GM23338 (cell line): ENCODE measurements at regions not wholly inside any gene's neighbourhood (a gene's known extent, or its start where the extent isn't known, plus 50 kb on each side); places are given as distances from the start of the nearest gene placed in this dataset.

ENCODE experiments used
- ATAC-seq: fragments of 200-7000 bp; cut with Tn5 transposase; 3 replicates; pipeline ENCODE4 v1.9.1; 2020
- DNase-seq: peaks from one replicate; pipeline ENCODE4 v3.0.0-alpha.2; 2015; ENCODE audit warnings: low spot score
- H2AFZ ChIP-seq: fragments of 200-600 bp; sonication (generic); 2 replicates; pipeline ENCODE4 v1.8.0; 2016; ENCODE audit warnings: antibody characterized with exemption, mild to moderate bottlenecking, moderate library complexity
- H3F3A ChIP-seq: fragments of 200-600 bp; sonication (generic); replicated peaks from 2 replicates; pipeline ENCODE4 v1.8.0; 2017; ENCODE audit warnings: antibody characterized with exemption, mixed run types, low read depth
- H3K27ac ChIP-seq: fragments of 200-600 bp; sonication (generic); 2 replicates; pipeline ENCODE4 v1.6.1; 2016; ENCODE audit warnings: low read depth
- H3K27me3 ChIP-seq: fragments of 200-600 bp; sonication (generic); 2 replicates; pipeline ENCODE4 v1.8.0; 2016; ENCODE audit warnings: mild to moderate bottlenecking, mixed run types, moderate library complexity; ENCODE audit not compliant: insufficient read depth
- H3K36me3 ChIP-seq: fragments of 200-600 bp; sonication (generic); 2 replicates; pipeline ENCODE4 v1.8.0; 2016; ENCODE audit warnings: mild to moderate bottlenecking; ENCODE audit not compliant: insufficient read depth
- H3K4me1 ChIP-seq: fragments of 200-600 bp; sonication (generic); 2 replicates; pipeline ENCODE4 v1.8.0; 2016; ENCODE audit warnings: mild to moderate bottlenecking, moderate library complexity; ENCODE audit not compliant: insufficient read depth
- H3K4me2 ChIP-seq: fragments of 200-600 bp; sonication (generic); 2 replicates; pipeline ENCODE4 v1.7.1; 2017; ENCODE audit warnings: mixed run types
- H3K4me3 ChIP-seq: fragments of 200-600 bp; sonication (generic); 2 replicates; pipeline ENCODE4 v1.6.1; 2016; ENCODE audit warnings: mixed run types
- H3K79me2 ChIP-seq: fragments of 200-600 bp; sonication (generic); replicated peaks from 2 replicates; pipeline ENCODE4 v1.8.0; 2017; ENCODE audit warnings: mild to moderate bottlenecking; ENCODE audit not compliant: insufficient read depth
- H3K9me2 ChIP-seq: fragments of 200-600 bp; sonication (generic); 2 replicates; pipeline ENCODE4 v1.8.0; 2017; ENCODE audit not compliant: insufficient read depth
- H4K20me1 ChIP-seq: fragments of 200-600 bp; sonication (generic); replicated peaks from 2 replicates; pipeline ENCODE4 v1.8.0; 2017; ENCODE audit warnings: mild to moderate bottlenecking; ENCODE audit not compliant: insufficient read depth
- H3K27ac Mint-ChIP-seq: 2 replicates; pipeline ENCODE4 v1.8.0; 2020; ENCODE audit warnings: inconsistent platforms, mild to moderate bottlenecking, moderate library complexity, mixed read lengths
- H3K27me3 Mint-ChIP-seq: 3 replicates; pipeline ENCODE4 v1.8.0; 2022; ENCODE audit warnings: low read depth, mild to moderate bottlenecking, moderate library complexity, mixed read lengths, inconsistent platforms; ENCODE audit not compliant: insufficient read depth, poor library complexity
- H3K36me3 Mint-ChIP-seq: 3 replicates; pipeline ENCODE4 v1.8.0; 2021; ENCODE audit warnings: low read depth, mild to moderate bottlenecking, inconsistent platforms, moderate library complexity, mixed read lengths
- H3K4me1 Mint-ChIP-seq: 3 replicates; pipeline ENCODE4 v1.8.0; 2020; ENCODE audit warnings: mild to moderate bottlenecking, inconsistent platforms, mixed read lengths
- H3K4me3 Mint-ChIP-seq: 3 replicates; pipeline ENCODE4 v1.8.0; 2021; ENCODE audit warnings: moderate library complexity, mild to moderate bottlenecking, inconsistent platforms, mixed read lengths
- H3K9me3 Mint-ChIP-seq: 3 replicates; pipeline ENCODE4 v1.8.0; 2020; ENCODE audit warnings: moderate library complexity, mild to moderate bottlenecking, inconsistent platforms, mixed read lengths
- EZH2phosphoT487 ChIP-seq: fragments of 200-600 bp; sonication (generic); IDR thresholded peaks from one replicate; pipeline ENCODE4 v1.8.1; 2018; ENCODE audit warnings: antibody characterized with exemption; ENCODE audit not compliant: unreplicated experiment
- JUNB ChIP-seq: IDR thresholded peaks from one replicate; pipeline ENCODE4 v1.6.1; 2016; ENCODE audit warnings: antibody characterized with exemption; ENCODE audit not compliant: unreplicated experiment
- POLR2AphosphoS5 ChIP-seq: IDR thresholded peaks from 2 replicates; pipeline ENCODE4 v1.6.1; 2016; ENCODE audit warnings: antibody characterized with exemption, low read depth
- TF ChIP-seq, protein P1 (sequence below): fragments of 250-450 bp; sonication (Bioruptor Pico); IDR thresholded peaks from 2 replicates; pipeline ENCODE4 v1.5.0; 2020; ENCODE audit warnings: mild to moderate bottlenecking, moderate library complexity
- TF ChIP-seq, protein P2 (sequence below): IDR thresholded peaks from one replicate; pipeline ENCODE4 v1.6.1; 2018; ENCODE audit warnings: antibody characterized with exemption; ENCODE audit not compliant: unreplicated experiment
- TF ChIP-seq, protein P3 (sequence below), 2 experiments: fragments of 200-600 bp in 1 of 2; sonication (generic) in 1 of 2; conservative IDR thresholded peaks; 2 replicates each; pipeline versions ENCODE4 v1.5.1 to v1.6.1; 2016 to 2017; ENCODE audit warnings: antibody characterized with exemption in 2 of 2, low read depth in 2 of 2, mild to moderate bottlenecking in 2 of 2, moderate library complexity in 1 of 2

DNA sequence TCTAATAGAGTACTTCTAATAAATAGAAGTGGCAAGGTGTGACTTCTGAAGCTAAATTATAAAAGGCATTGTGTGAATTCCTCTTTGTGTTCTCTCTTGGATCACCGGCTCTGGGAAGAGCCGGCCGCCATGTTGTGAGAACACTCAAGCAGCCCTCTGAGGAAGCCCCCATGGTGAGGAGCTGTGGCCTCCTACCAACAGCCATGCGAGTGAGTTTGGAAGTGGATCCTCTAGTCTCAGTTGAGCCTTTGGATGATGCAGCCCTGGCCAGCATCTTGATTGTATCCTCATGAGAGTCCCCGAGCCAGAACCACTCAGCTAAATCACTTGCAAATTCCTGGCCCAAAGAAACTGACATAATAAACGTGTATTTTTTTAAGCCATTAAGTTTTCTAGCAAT, 94.5 kb upstream of the CARD11 start (continued):
- TF ChIP-seq, protein P1, sequence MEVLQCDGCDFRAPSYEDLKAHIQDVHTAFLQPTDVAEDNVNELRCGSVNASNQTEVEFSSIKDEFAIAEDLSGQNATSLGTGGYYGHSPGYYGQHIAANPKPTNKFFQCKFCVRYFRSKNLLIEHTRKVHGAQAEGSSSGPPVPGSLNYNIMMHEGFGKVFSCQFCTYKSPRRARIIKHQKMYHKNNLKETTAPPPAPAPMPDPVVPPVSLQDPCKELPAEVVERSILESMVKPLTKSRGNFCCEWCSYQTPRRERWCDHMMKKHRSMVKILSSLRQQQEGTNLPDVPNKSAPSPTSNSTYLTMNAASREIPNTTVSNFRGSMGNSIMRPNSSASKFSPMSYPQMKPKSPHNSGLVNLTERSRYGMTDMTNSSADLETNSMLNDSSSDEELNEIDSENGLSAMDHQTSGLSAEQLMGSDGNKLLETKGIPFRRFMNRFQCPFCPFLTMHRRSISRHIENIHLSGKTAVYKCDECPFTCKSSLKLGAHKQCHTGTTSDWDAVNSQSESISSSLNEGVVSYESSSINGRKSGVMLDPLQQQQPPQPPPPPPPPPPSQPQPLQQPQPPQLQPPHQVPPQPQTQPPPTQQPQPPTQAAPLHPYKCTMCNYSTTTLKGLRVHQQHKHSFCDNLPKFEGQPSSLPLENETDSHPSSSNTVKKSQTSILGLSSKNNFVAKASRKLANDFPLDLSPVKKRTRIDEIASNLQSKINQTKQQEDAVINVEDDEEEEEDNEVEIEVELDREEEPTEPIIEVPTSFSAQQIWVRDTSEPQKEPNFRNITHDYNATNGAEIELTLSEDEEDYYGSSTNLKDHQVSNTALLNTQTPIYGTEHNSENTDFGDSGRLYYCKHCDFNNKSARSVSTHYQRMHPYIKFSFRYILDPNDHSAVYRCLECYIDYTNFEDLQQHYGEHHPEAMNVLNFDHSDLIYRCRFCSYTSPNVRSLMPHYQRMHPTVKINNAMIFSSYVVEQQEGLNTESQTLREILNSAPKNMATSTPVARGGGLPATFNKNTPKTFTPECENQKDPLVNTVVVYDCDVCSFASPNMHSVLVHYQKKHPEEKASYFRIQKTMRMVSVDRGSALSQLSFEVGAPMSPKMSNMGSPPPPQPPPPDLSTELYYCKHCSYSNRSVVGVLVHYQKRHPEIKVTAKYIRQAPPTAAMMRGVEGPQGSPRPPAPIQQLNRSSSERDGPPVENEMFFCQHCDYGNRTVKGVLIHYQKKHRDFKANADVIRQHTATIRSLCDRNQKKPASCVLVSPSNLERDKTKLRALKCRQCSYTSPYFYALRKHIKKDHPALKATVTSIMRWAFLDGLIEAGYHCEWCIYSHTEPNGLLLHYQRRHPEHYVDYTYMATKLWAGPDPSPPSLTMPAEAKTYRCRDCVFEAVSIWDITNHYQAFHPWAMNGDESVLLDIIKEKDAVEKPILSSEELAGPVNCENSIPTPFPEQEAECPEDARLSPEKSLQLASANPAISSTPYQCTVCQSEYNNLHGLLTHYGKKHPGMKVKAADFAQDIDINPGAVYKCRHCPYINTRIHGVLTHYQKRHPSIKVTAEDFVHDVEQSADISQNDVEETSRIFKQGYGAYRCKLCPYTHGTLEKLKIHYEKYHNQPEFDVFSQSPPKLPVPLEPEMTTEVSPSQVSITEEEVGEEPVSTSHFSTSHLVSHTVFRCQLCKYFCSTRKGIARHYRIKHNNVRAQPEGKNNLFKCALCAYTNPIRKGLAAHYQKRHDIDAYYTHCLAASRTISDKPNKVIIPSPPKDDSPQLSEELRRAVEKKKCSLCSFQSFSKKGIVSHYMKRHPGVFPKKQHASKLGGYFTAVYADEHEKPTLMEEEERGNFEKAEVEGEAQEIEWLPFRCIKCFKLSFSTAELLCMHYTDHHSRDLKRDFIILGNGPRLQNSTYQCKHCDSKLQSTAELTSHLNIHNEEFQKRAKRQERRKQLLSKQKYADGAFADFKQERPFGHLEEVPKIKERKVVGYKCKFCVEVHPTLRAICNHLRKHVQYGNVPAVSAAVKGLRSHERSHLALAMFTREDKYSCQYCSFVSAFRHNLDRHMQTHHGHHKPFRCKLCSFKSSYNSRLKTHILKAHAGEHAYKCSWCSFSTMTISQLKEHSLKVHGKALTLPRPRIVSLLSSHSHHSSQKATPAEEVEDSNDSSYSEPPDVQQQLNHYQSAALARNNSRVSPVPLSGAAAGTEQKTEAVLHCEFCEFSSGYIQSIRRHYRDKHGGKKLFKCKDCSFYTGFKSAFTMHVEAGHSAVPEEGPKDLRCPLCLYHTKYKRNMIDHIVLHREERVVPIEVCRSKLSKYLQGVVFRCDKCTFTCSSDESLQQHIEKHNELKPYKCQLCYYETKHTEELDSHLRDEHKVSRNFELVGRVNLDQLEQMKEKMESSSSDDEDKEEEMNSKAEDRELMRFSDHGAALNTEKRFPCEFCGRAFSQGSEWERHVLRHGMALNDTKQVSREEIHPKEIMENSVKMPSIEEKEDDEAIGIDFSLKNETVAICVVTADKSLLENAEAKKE (CRISPR knock-in tag), result no peak

DNA sequence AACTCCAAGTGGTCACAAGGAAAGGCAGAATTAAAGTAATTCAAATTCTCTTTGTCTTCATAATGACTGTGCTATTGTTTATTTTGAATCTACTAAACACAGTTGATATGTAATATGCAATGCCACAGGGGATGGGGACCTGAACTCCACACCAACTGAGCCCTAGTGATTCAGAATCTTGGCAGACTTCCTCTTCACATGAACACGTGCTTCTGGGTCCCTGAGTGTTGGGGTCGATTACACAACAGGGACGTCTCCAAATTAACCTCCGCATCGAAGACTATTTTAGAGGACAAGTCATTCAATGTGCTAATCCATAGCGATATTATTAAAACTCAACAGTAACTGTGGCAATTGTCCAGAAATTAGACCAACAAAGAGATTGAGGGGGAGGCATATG, 95.3 kb upstream of the CARD11 start:
- H3K79me2 ChIP-seq, result no peaks in the 10 kb centered on the region
- no peaks in the 10 kb centered on the region for H3K27me3 ChIP-seq
- H3K4me1 ChIP-seq, result peaks cover 17% of the 10 kb centered on the region
- H3K36me3 ChIP-seq, result no peaks in the 10 kb centered on the region
- no peaks in the 10 kb centered on the region for H3F3A ChIP-seq
- no peak for ATAC-seq
- TF ChIP-seq JUNB (no peak), EZH2phosphoT487 (no peak), POLR2AphosphoS5 (no peak)
- TF ChIP-seq, protein P2, sequence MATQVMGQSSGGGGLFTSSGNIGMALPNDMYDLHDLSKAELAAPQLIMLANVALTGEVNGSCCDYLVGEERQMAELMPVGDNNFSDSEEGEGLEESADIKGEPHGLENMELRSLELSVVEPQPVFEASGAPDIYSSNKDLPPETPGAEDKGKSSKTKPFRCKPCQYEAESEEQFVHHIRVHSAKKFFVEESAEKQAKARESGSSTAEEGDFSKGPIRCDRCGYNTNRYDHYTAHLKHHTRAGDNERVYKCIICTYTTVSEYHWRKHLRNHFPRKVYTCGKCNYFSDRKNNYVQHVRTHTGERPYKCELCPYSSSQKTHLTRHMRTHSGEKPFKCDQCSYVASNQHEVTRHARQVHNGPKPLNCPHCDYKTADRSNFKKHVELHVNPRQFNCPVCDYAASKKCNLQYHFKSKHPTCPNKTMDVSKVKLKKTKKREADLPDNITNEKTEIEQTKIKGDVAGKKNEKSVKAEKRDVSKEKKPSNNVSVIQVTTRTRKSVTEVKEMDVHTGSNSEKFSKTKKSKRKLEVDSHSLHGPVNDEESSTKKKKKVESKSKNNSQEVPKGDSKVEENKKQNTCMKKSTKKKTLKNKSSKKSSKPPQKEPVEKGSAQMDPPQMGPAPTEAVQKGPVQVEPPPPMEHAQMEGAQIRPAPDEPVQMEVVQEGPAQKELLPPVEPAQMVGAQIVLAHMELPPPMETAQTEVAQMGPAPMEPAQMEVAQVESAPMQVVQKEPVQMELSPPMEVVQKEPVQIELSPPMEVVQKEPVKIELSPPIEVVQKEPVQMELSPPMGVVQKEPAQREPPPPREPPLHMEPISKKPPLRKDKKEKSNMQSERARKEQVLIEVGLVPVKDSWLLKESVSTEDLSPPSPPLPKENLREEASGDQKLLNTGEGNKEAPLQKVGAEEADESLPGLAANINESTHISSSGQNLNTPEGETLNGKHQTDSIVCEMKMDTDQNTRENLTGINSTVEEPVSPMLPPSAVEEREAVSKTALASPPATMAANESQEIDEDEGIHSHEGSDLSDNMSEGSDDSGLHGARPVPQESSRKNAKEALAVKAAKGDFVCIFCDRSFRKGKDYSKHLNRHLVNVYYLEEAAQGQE, result no peak
- TF ChIP-seq, protein P3, sequence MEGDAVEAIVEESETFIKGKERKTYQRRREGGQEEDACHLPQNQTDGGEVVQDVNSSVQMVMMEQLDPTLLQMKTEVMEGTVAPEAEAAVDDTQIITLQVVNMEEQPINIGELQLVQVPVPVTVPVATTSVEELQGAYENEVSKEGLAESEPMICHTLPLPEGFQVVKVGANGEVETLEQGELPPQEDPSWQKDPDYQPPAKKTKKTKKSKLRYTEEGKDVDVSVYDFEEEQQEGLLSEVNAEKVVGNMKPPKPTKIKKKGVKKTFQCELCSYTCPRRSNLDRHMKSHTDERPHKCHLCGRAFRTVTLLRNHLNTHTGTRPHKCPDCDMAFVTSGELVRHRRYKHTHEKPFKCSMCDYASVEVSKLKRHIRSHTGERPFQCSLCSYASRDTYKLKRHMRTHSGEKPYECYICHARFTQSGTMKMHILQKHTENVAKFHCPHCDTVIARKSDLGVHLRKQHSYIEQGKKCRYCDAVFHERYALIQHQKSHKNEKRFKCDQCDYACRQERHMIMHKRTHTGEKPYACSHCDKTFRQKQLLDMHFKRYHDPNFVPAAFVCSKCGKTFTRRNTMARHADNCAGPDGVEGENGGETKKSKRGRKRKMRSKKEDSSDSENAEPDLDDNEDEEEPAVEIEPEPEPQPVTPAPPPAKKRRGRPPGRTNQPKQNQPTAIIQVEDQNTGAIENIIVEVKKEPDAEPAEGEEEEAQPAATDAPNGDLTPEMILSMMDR (conservative IDR thresholded peaks at IDR 0.05; ENCODE audit: low read depth in 2 of 2), result no peak
- H2AFZ ChIP-seq, result peak overlapping the region; percentile 33; the same call in 1 of the 2 replicates
- Mint-ChIP-seq H3K4me3 (no peak overlapping the region), H3K4me1 (peaks cover 22% of the 10 kb centered on the region), H3K9me3 (no peaks in the 10 kb centered on the region), H3K27me3 (peaks cover 11% of the 10 kb centered on the region), H3K27ac (no peak overlapping the region), H3K36me3 (no peaks in the 10 kb centered on the region)
- no peak overlapping the region for H3K4me3 ChIP-seq
- H3K27ac ChIP-seq, result no peak overlapping the region
- 0 out of 2 replicates have a peak, but pooled peaks cover 3% of the 10 kb centered on the region for H3K9me2 ChIP-seq
- no peak for DNase-seq
- H3K4me2 ChIP-seq, result no peak overlapping the region
- no peaks in the 10 kb centered on the region for H4K20me1 ChIP-seq
